Spinal cord (tissue), 9 donors: ENCODE measurements at regions not wholly inside any gene's neighbourhood (a gene's known extent, or its start where the extent isn't known, plus 50 kb on each side); places are given as distances from the start of the nearest gene placed in this dataset.
A peak's percentile ranks its signal among the peaks of the same experiment; 100 is the strongest.

Source experiments
- DNase-seq, 6 donors: peaks; one replicate each; pipeline versions ENCODE4 v3.0.0 to v3.0.0-alpha.2; 2013 to 2015; ENCODE audit warnings: low spot score in 6 of 6, low read depth in 4 of 6
- H3K27ac ChIP-seq: one replicate; pipeline ENCODE4 v1.5.1; 2013; ENCODE audit warnings: low read depth, low read length, control low read depth
- H3K27me3 ChIP-seq: one replicate; pipeline ENCODE4 v1.6.1; 2013; ENCODE audit warnings: low read length; ENCODE audit not compliant: control insufficient read depth, insufficient read depth
- H3K36me3 ChIP-seq: one replicate; pipeline ENCODE4 v1.6.1; 2013; ENCODE audit warnings: low read length; ENCODE audit not compliant: control insufficient read depth, insufficient read depth
- H3K4me1 ChIP-seq: one replicate; pipeline ENCODE4 v1.6.1; 2013; ENCODE audit warnings: low read length; ENCODE audit not compliant: control insufficient read depth, insufficient read depth
- H3K4me3 ChIP-seq: one replicate; pipeline ENCODE4 v1.5.1; 2013; ENCODE audit warnings: low read depth, low read length, control low read depth
- H3K9me3 ChIP-seq: one replicate; pipeline ENCODE4 v1.6.1; 2013; ENCODE audit warnings: low read length; ENCODE audit not compliant: control insufficient read depth, insufficient read depth
- WGBS: methylation state at CpG from one replicate; pipeline ENCODE4 v1.1.5; 2013; ENCODE audit warnings: missing lambda C conversion rate; ENCODE audit not compliant: insufficient coverage; 5-methylcytosine and 5-hydroxymethylcytosine counted together
- donor health status: healthy.

GRCh38 chr17:71919186-71919585 lies 201.6 kb upstream of the SOX9 start:
- H3K27me3 ChIP-seq, result no peaks in the 10 kb centered on the region
- no peaks in the 10 kb centered on the region for H3K36me3 ChIP-seq
- H3K4me1 ChIP-seq, result no peaks in the 10 kb centered on the region
- peak in 1 of 6 donors; percentile 86 for DNase-seq
- no peaks in the 10 kb centered on the region for H3K9me3 ChIP-seq
- no peak overlapping the region for H3K27ac ChIP-seq
- WGBS, result 50% methylated on average over 1 of the region's 2 CpGs
- no peak overlapping the region for H3K4me3 ChIP-seq

- H3K4me3 ChIP-seq, result no peak overlapping the region
- no peaks in the 10 kb centered on the region for H3K36me3 ChIP-seq
- H3K27me3 ChIP-seq, result no peaks in the 10 kb centered on the region
- 65% methylated on average over 2 of the region's 7 CpGs for WGBS
- DNase-seq, result no peak
- no peaks in the 10 kb centered on the region for H3K9me3 ChIP-seq
- H3K27ac ChIP-seq, result no peak overlapping the region
- no peaks in the 10 kb centered on the region for H3K4me1 ChIP-seq
These were observed 200.9 kb upstream of the SOX9 start for GRCh38 chr17:71919896-71920295.

- no peak overlapping the region for H3K4me3 ChIP-seq
- H3K36me3 ChIP-seq, result no peaks in the 10 kb centered on the region
- H3K4me1 ChIP-seq, result no peaks in the 10 kb centered on the region
- WGBS, result 100% methylated on average over 1 of the region's 2 CpGs
- H3K9me3 ChIP-seq, result no peaks in the 10 kb centered on the region
- no peak overlapping the region for H3K27ac ChIP-seq
- no peaks in the 10 kb centered on the region for H3K27me3 ChIP-seq
- DNase-seq, result no peak
These were observed 199.0 kb upstream of the SOX9 start for GRCh38 chr17:71921796-71922195.

GRCh38 chr17:71922439-71922838 lies 198.4 kb upstream of the SOX9 start:
- Histone ChIP-seq H3K4me1 (no peaks in the 10 kb centered on the region), H3K9me3 (no peaks in the 10 kb centered on the region), H3K27me3 (no peaks in the 10 kb centered on the region), H3K36me3 (no peaks in the 10 kb centered on the region), H3K27ac (no peak overlapping the region), H3K4me3 (no peak overlapping the region)
- no peak for DNase-seq

GRCh38 chr17:71926746-71927398 lies 193.9 kb upstream of the SOX9 start:
- H3K36me3 ChIP-seq, result no peaks in the 10 kb centered on the region
- 96% methylated on average over 3 of the region's 5 CpGs for WGBS
- H3K4me3 ChIP-seq, result no peak overlapping the region
- no peak for DNase-seq
- no peaks in the 10 kb centered on the region for H3K4me1 ChIP-seq
- H3K27me3 ChIP-seq, result no peaks in the 10 kb centered on the region
- H3K9me3 ChIP-seq, result no peaks in the 10 kb centered on the region
- no peak overlapping the region for H3K27ac ChIP-seq

- Histone ChIP-seq H3K4me1 (no peaks in the 10 kb centered on the region), H3K4me3 (no peak overlapping the region), H3K36me3 (no peaks in the 10 kb centered on the region), H3K9me3 (no peaks in the 10 kb centered on the region), H3K27ac (no peak overlapping the region), H3K27me3 (no peaks in the 10 kb centered on the region)
- 80% methylated on average over 1 of the region's 3 CpGs for WGBS
- DNase-seq, result no peak
These were observed 187.5 kb upstream of the SOX9 start for GRCh38 chr17:71933306-71933705.

- no peak overlapping the region for H3K27ac ChIP-seq
- DNase-seq, result no peak
- no peak overlapping the region for H3K4me3 ChIP-seq
- no peaks in the 10 kb centered on the region for H3K36me3 ChIP-seq
- H3K4me1 ChIP-seq, result no peaks in the 10 kb centered on the region
- H3K9me3 ChIP-seq, result no peaks in the 10 kb centered on the region
- no peaks in the 10 kb centered on the region for H3K27me3 ChIP-seq
- WGBS, result no CpG with 5 or more reads among the region's 2 CpGs
These were observed 186.3 kb upstream of the SOX9 start for GRCh38 chr17:71934520-71934919.

GRCh38 chr17:71935341-71935740 lies 185.5 kb upstream of the SOX9 start:
- Histone ChIP-seq H3K27ac (no peak overlapping the region), H3K4me3 (no peak overlapping the region), H3K4me1 (no peaks in the 10 kb centered on the region), H3K9me3 (no peaks in the 10 kb centered on the region), H3K27me3 (no peaks in the 10 kb centered on the region), H3K36me3 (no peaks in the 10 kb centered on the region)
- DNase-seq, result peak in 3 of 6 donors; percentile 15 to 78 (median 17)
- WGBS, result 20% methylated on average over 1 of the region's 2 CpGs

GRCh38 chr17:71936977-71937376 lies 183.8 kb upstream of the SOX9 start:
- no peaks in the 10 kb centered on the region for H3K27me3 ChIP-seq
- 100% methylated on average over 1 of the region's 2 CpGs for WGBS
- no peak overlapping the region for H3K27ac ChIP-seq
- no peak for DNase-seq
- no peaks in the 10 kb centered on the region for H3K9me3 ChIP-seq
- H3K4me1 ChIP-seq, result no peaks in the 10 kb centered on the region
- no peak overlapping the region for H3K4me3 ChIP-seq
- H3K36me3 ChIP-seq, result no peaks in the 10 kb centered on the region

- no peaks in the 10 kb centered on the region for H3K36me3 ChIP-seq
- H3K27me3 ChIP-seq, result no peaks in the 10 kb centered on the region
- no CpG with 5 or more reads among the region's 2 CpGs for WGBS
These were observed 182.9 kb upstream of the SOX9 start for GRCh38 chr17:71937914-71938313.

More at GRCh38 chr17:71937914-71938313, 182.9 kb upstream of the SOX9 start:
- Histone ChIP-seq H3K9me3 (no peaks in the 10 kb centered on the region), H3K4me1 (no peaks in the 10 kb centered on the region), H3K4me3 (no peak overlapping the region), H3K27ac (no peak overlapping the region)
- DNase-seq, result no peak
